ENCODE measurements at regions not wholly inside any gene's neighbourhood (a gene's known extent, or its start where the extent isn't known, plus 50 kb on each side); places are given as distances from the start of the nearest gene placed in this dataset.
A peak's percentile ranks its signal among the peaks of the same experiment; 100 is the strongest.

DNA sequence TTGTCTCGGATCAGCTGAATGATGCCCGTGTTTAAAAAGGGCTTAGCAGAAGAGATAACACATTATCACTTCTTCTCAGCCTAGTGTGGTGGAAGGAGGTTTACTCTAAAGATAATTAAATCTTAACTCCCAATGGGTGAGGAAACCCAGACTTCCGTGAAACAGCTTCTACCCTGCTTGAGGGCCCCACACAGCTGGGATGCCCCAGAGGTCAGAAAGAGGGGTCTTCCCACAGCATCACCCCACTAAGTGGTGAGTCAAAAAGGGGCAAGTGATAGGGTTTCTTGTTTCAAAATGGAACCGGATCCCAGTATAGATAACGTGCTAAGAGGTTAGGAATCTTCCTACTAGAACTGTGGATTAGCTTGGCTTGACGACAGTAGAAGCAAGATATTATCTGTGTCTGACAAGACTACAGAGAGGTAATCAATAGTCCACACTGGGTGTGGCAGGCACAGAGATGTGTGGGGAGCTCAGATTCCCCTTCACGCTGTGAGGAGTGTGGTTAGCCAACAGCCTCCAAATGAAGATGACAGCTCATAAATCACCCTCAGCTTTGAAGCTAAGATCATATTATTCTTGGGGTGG lies 129.6 kb upstream of the COPS8 start:
- no peak for DNase-seq (ENCODE audit: low read depth)

DNA sequence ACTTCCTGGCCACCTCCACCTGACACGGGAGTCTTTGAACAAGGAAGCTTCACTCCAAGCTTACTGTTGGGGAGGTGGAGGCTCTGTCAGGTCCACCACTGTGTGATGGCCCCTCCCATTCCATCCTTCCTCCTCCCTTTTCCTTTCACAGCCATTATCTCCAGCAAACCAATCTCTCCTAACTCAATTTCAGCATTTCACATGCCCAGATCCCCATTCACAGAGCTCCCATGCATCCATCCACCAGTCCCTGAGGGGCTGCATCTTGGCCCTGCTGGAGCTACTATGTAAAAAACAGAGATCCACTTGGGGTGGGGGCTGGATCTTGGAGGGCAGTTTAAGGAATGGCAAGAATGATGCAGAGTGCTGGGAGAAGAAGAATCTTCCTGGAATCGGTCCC lies 129.0 kb upstream of the COPS8 start:
- no peak for DNase-seq (ENCODE audit: low read depth)

- DNase-seq (ENCODE audit: low read depth), result no peak
These were observed 126.7 kb upstream of the COPS8 start for GRCh38 chr2:236959036-236959435.

GRCh38 chr2:236959876-236960275 lies 125.8 kb upstream of the COPS8 start:
- DNase-seq (ENCODE audit: low read depth), result no peak

DNA sequence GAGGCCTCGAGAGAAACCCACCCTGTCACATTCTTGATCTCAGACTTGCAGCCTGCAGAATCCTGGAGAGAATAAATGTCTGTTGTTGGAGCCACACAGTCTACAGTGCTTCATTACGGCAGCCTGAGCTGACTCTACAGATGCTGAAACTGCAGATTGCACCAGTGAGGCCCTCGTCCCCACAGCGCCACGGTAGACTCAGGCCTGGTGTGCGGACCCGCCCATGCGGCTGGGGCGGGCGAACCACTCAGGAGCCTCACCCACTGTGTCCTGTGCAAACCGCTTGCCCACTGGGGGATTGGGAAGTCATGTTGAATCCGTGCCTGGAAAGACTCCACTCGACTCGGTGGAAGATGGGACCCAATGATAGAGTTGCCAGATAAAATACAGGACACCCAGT lies 125.2 kb upstream of the COPS8 start:
- no peak for DNase-seq (ENCODE audit: low read depth)

- no peak for DNase-seq (ENCODE audit: low read depth)
These were observed 122.9 kb upstream of the COPS8 start for GRCh38 chr2:236962816-236963215.

GRCh38 chr2:236963631-236964182 lies 122.0 kb upstream of the COPS8 start:
- no peak for DNase-seq (ENCODE audit: low read depth)

GRCh38 chr2:236964291-236964690 lies 121.4 kb upstream of the COPS8 start:
- no peak for DNase-seq (ENCODE audit: low read depth)

DNA sequence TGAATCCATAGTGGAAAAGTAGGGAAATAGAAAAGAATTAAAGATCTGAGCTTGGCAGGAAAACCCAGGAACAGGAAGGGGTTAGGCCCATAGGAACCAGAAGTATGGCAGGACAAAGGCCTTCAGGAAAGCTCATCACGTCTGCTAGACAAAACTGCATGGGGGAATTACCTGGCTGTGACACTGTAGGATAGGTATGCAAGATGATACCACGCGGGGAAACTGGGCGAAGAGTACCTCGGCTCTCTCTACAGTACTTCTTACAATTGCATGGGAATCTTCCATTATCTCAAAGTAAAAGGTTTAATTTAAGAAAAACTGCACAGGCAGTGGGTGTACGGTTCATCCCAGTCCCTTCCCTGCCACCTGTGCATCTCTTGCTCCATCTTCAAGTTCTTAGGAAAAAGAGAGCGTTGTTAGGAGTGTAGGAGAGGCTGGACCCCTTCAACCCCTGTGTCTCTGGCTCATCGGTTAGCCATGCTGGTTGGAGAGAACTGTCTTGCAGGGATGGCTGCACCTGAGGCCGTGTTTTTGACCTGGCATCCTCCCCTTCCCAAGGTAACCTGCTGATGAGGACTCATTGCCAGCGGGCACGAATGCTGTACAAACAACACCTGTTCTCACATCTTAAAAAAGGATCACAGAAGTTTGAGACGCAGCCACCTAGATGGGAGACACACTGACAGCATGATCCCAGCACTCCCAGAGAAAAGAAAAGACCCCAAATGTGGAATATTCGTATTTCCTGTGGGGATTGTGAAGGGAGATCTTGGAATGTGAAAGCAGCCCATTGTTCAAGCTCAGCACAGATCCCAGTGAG lies 120.5 kb upstream of the COPS8 start:
- no peak for DNase-seq (ENCODE audit: low read depth)

DNA sequence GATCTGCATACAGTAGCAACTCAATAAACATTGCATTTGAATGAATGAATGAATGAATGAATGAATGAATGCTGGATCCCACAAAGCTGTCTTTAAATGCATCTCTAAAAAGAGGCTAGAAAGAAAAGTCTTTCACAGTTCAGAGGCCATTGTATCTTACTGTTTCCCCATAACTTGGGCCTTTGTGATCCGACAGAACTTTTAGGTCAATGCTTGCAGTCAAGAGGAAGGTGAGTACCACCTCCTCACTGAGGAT lies 119.9 kb upstream of the COPS8 start:
- DNase-seq (ENCODE audit: low read depth), result no peak

DNA sequence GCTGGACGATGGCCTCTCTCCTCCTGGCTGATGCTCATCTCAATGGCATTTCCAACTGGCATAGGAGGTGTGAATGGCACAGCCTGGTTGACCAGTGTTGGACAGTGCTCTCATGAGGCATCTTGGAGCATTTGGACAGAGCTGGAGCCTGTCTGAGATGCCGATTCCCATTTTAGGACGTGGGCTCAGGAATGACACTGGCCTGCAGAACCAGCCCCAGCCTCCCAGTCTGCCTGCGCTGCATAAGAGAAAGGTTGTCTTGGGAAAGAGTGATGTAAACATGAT lies 118.2 kb upstream of the COPS8 start:
- no peak for DNase-seq (ENCODE audit: low read depth)

GRCh38 chr2:236968101-236968879 lies 117.4 kb upstream of the COPS8 start:
- no peak for DNase-seq (ENCODE audit: low read depth)

GRCh38 chr2:236968880-236969534 lies 116.7 kb upstream of the COPS8 start:
- DNase-seq (ENCODE audit: low read depth), result no peak

DNA sequence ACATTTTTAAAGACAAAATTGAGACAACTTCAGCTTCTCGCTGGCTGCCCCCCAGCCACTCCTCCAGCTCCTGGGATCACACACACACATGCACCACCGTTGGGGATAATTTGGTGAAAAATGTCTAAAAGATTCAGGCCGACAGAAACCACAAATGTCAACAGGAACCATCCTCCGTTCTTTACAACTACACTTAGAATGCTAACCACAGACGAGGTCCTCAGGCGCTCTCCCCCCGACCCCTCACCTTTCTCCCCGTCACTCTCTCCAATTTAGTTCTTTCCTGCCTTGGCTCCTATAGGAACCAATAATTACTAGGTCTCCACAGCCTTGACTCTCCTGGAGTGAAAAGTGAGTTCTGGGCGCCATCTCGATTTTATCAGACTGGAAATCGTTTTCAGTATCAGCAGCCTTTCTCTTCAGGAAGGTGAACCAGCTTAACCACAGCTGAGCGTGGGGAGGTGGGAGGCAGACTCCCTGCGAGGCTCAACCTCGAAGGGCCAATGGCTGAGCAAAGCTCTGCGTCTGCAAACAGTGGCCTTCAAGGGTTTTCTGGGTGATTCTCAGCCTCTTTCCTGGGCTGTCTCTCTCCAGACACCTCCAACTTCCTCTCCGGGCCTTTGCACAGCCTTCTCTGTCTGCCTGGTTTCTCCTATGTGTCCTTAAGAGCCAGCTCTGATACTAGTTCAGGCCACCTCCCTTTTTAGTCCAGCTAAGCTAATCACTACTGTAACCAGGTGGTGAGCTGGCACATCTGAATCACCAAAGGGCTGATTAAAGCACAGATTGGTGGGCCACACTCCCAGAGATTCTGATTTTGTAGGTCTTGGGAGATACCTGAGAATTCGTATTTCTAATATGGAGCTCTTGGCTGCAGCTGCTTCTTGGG lies 115.7 kb upstream of the COPS8 start:
- DNase-seq (ENCODE audit: low read depth), result no peak

GRCh38 chr2:236970656-236971010 lies 115.1 kb upstream of the COPS8 start:
- DNase-seq (ENCODE audit: low read depth), result no peak

GRCh38 chr2:236971131-236971821 lies 114.4 kb upstream of the COPS8 start:
- no peak for DNase-seq (ENCODE audit: low read depth)

DNA sequence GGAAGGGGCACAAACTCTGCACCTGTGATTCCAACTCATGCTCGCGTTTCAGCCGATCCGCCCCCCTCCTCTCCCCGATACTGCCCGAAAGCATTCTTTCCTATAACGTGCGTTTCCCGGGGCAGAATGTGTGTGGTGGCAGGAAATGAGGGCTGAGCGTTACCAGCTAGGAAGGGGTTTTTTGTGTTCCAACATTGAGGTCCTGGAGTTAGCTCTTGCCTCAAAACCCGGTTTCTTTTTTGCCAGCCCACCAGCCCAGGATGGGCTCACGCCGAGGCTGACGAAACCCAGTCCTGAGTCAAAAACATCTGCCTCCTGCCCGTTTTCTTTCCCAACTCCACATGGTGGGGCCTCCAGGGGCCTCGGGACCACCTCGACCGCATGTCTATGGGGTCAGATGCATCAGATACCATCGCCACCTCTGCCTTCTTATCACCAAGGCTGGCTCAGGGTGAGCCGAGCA lies 113.7 kb upstream of the COPS8 start:
- no peak for DNase-seq (ENCODE audit: low read depth)

DNA sequence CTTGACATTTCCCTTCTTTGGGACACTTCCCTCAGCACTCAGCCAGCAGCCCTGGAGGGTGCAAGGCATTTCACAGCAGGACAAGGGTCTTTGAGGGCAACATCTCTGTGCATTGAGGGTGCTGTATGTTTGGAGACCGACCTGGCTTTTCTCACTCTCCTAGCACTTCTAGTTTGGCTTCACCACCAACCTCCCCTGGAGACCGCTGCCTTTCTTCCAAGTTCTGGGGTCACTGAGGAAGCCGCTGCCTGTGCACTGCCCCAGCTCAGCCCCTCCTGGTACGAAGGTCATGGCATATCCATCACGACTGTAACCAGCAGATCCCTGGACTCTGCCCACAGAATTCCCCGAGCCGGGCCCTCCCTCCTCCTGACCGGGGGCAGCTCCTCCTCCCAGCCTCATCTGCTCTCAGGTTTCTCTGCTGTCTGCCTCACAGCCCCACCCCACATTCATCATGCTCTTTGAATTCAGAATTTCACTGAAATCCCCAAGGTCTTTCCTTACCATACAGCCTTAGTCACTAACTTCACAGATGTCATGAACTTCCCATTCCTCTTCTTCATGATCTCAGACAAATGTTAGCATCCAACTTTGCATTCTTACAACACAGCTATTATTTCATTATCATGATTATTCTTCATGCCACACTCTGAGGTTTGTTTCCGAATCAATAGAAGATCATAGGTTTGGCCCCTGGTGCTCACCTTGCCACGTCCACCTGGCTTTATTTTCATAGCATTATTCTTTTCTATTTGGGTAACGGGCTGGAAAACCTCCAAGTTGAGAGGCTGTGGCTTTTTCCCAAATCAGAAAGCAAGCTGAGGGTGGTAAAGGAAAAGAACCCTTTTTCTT lies 113.0 kb upstream of the COPS8 start:
- peak; percentile 57 for DNase-seq (ENCODE audit: low read depth)

DNA sequence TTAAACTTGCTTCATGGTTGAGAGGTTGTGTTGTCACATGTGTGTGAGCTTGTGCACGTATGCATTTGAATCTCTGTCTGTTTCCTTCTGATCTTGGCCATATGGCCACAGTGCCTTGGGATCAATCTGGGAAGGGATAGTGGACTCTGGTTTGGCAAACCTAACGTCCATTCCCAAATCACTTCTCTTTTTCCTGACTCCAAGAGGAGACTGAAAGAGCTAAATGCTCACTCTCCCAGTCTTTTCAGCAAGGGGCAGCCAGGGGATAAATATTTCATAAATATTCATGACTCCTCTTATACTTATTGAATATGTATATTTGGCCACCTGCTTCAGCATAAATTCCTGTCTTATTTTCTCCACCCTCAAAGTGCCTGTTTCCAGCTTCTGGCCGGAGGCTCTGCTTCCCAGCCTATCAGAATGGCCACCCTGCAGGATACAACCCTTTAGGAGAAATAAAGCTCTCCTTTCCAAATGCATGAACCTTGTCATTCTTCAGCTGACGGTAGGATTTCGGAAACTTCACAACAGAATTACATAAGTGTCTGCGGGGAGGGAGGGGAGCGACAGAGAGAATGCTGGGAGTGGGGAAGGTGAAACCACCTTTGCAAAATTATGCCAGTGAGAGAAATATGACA lies 112.2 kb upstream of the COPS8 start:
- DNase-seq (ENCODE audit: low read depth), result no peak

DNA sequence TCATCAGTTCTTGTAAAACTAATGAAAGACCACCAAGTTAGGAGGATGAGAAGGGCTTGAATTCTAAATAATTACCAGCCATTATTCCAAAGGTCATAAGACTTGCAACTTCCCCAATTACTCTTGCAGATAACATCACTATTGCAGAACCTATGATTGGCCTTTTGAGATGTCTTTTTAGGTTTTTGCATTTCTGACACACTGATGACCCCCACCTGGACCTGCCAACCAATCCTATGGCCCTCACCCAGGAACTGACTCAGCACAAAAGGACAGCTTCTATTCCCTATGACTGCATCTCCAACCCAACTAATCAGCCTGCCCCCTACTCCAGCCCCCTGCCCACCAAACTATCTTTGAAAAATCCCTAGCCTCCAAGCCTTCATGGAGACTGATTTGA lies 111.5 kb upstream of the COPS8 start:
- no peak for DNase-seq (ENCODE audit: low read depth)

Data from EH (cell line).